ENCODE measurements at regions not wholly inside any gene's neighbourhood (a gene's known extent, or its start where the extent isn't known, plus 50 kb on each side); places are given as distances from the start of the nearest gene placed in this dataset.

- TF ChIP-seq ELF4 (CRISPR knock-in tag; IDR thresholded peaks at IDR 0.05; ENCODE audit: low read depth): no peak
- TF ChIP-seq ZNF121 (CRISPR knock-in tag; IDR thresholded peaks at IDR 0.05): no peak
- TF ChIP-seq JUN (CRISPR knock-in tag; IDR thresholded peaks at IDR 0.05): no peak
- no peak for TF ChIP-seq CTCF (IDR thresholded peaks at IDR 0.05)
- no peak for TF ChIP-seq ATF1 (CRISPR knock-in tag; IDR thresholded peaks at IDR 0.05)
These were observed 101.9 kb upstream of the ANO3 start for GRCh38 chr11:26229981-26230380.
